Activated CD8-positive, alpha-beta memory T cell treated with anti-CD3 and anti-CD28 coated beads, Interleukin-2, amount 50 U/mL, for 48 hours (primary cell): ENCODE measurements at regions not wholly inside any gene's neighbourhood (a gene's known extent, or its start where the extent isn't known, plus 50 kb on each side); places are given as distances from the start of the nearest gene placed in this dataset.
"Not testable (repeated sequence)": the region's sequence is repeated elsewhere in the genome, so short reads cannot be mapped to it uniquely, and the experiment has no call there.

Experiments
- DNase-seq: peaks from one replicate; pipeline ENCODE4 v3.0.0-alpha.2; 2020

- DNase-seq = not testable (repeated sequence)
These were observed 75.1 kb downstream of the KBTBD2 start for GRCh38 chr7:32816409-32816948.

GRCh38 chr7:32814779-32815178 lies 76.8 kb downstream of the KBTBD2 start:
- not testable (repeated sequence) for DNase-seq

DNA sequence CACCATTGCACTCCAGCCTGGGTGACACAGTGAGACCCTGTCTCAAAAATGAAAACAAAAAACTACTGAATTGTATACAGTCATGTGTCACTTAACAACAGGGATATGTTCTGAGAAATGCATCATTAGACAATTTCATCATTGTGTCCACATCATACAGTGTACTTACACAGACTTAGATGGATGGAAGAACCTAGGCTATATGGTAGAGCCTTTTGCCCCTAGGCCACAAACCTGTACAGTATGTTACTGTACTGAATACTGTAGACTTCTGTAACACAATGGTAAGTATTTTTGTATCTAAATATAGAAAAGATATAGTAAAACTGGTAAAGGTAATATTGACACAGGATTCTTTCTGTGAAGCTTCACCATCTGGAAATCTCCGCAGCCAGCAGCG lies 81.7 kb downstream of the KBTBD2 start:
- no peak for DNase-seq

DNA sequence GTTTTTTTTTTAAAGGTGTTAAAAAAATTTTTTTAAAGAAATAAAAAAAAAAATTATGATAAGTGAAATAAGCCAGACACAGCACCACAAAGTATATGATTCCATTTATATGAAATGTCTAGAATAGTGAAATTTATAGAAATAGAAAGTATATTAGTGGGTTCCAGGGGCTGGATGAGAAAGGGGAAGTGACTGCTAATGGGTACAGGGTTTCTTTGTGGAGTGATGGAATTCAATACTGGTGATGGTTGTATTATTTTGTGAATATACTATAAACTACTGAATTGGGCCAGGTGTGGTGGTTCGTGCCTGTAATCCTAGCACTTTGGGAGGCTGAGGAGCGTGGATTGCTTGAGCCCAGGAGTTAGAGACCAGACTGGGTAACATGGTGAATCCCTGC lies 82.2 kb downstream of the KBTBD2 start:
- no peak for DNase-seq

DNA sequence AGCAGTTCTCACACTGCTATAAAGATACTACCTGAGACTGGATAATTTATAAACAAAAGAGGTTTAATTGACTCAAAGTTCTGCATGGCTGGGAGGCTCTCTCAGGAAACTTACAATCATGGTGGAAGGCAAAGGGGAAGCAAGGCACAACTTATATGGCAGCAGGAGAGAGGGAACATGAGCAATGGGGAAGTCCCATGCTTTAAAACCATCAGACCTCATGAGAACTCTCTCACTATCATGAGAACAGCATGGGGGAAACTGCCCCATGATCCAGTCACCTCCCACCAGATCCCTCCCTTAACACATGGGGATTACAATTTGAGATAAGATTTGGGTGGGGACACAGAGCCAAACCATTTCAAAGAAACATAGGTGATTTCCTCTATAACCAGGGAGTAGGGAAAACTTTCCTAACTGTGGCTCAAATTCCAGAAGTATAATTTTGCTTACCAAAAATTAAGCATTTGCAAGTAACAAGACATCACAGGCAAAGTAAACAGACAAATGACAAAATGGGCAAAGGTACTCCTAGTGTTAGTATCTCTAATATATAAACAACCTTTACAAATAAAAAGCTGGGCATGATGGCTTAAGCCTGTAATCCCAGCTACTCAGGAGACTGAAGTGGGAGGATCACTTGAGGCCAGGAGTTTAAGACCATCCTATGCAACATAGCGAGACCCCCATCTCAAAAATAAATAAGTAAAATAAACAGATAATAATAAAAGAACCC lies 88.0 kb downstream of the KBTBD2 start:
- DNase-seq = no peak

DNA sequence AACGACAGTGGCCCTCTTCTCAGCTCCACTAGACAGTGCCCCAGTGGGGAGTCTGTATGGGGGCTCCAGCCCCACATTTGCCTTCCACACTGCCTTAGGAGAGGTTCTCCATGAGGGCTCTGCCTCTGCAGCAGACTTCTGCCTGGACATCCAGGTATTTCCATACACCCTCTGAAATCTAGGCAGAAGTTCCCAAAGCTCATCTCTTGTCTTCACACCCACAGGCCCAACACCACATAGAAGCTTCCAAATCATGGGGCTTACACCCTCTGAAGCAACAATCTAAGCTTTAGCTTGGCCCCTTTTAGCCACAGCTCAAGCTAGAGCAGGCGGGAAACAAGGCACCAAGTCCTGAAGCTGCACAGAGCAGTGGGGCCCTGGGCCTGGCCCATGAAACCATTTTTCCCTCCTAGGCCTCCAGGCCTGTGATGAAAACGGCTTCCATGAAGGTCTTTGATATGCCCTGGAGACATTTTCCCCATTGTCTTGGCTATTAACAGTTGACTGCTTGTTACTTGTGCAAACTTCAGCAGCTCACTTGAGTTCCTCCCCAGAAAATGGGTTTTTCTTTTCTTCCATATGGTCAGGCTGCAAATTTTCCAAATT lies 89.2 kb downstream of the KBTBD2 start:
- DNase-seq = no peak

DNA sequence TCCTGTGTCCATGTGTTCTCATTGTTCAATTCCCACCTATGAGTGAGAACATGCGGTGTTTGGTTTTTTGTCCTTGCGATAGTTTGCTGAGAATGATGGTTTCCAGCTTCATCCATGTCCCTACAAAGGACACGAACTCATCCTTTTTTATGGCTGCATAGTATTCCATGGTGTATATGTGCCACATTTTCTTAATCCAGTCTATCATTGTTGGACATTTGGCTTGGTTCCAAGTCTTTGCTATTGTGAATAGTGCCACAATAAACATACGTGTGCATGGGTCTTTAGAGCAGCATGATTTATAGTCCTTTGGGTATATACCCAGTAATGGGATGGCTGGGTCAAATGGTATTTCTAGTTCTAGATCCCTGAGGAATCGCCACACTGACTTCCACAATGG lies 98.5 kb downstream of the KBTBD2 start:
- DNase-seq = not testable (repeated sequence)

DNA sequence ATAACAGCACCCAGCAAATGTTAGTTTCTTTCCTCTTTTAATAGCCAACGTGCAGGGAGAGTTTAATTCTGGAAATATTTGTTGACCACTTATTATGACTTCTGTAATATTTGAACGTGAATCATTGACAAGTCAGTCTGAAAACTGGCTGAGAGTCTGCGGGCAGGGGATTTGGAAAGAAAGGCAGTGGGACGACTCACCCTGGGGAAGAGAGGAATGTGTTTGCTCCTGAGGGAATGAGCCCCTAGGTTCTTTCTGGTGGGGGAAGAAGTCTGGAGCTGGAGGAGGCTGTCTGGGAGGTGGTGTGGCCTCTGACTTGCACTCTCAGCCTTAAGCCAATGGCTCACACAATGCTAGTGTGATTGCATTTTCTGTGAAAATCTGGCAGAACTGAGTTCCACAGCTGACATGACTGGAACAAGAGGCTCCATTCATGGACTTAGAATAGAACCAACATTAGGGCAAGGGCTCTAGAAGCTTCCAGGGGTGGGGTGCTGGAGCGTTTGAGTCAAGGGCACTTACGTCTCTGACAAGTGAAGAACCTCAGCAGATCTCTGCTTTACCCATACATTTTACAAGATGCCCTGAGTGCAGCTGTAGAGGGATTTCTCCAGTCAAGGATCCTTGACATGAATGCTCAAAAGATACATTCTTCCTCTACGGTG lies 100.7 kb downstream of the KBTBD2 start:
- not testable (repeated sequence) for DNase-seq

DNA sequence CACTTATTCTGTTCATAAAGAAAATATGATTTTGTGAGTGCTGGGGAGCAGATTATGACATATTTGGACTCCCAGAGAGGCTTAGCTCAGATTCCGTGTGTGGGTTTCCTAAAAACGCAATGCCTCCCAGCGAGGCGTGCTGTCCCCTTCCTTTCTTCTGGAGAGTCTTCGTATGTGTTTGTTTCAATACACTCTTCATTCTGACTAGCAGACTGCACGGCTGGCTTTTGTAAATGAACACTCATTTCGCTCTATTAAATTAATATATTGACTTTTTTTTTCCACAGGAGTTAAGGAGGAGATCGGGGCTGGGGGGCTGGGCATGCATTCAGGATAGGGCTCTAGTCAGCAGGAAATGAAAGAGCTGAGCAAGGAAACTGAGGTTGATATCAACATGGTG lies 102.3 kb downstream of the KBTBD2 start:
- not testable (repeated sequence) for DNase-seq

DNA sequence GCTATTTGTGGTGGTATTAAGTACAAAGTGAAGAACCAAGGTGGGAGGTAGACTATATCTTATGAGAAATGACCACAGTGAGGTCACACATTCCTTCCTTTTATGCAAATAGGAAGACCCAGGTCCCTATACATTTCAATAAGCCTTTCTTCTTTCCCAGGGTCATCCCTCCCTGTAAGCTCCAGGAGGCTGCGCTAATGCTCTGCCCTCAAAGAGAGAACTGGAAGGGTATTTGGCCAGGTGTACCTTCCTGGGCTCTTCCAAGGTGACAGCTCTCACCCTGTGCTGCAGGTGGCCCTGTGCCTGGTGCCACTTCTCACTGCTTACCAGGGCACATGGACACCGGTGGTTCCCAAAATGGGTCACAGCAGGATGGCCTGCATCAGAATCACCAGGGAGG lies 103.4 kb downstream of the KBTBD2 start:
- DNase-seq = not testable (repeated sequence)

DNA sequence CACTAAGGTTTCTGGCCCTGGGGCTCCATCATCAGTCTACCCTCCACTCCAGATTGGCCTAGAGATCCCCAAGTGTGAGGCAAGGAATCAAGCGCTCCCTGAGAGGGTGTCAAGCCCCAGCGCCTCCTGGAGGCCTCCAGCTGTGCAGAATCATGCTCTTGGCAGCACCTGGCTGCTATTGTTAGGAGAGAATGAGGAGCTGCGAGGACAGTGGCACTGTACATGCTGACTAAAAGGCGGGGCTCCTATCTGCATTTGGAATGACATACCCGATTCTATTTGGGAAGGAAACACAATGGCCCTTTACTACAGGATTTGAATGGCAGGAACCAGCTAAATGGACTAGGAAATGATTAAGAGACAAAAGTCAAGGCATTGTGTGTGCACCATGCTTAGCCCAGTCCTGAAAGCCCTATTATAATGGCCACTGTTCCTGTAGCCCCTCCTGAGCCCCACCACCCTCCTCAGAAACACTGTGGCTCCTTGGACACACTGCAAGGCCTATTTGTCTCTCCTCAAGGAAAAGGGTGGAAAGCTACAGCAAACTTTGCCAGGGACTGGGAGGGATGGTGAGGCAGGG lies 106.1 kb downstream of the KBTBD2 start:
- DNase-seq = not testable (repeated sequence)

DNA sequence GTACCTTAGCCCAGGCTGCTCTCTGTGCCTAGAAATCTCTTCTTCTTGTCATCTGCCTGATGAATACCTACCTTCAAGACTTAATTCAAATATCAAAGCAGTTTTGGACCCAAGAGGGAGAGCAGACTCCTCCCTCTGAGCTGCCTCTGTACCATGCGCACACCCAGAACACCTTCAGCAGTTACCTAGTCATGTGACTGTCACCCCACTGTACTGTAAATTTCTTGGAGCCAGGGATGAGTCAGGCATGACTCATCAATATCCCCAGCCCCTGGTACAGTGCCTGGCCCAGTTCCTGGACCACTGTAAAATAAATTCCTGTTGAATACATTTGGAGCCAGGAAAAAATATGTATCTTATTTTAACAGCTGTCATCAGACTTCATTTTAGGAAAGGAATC lies 111.7 kb downstream of the KBTBD2 start:
- not testable (repeated sequence) for DNase-seq

- no peak for DNase-seq
These were observed 112.4 kb downstream of the KBTBD2 start for GRCh38 chr7:32779167-32779566.

- not testable (repeated sequence) for DNase-seq
These were observed 114.4 kb downstream of the KBTBD2 start for GRCh38 chr7:32777041-32777666.

DNA sequence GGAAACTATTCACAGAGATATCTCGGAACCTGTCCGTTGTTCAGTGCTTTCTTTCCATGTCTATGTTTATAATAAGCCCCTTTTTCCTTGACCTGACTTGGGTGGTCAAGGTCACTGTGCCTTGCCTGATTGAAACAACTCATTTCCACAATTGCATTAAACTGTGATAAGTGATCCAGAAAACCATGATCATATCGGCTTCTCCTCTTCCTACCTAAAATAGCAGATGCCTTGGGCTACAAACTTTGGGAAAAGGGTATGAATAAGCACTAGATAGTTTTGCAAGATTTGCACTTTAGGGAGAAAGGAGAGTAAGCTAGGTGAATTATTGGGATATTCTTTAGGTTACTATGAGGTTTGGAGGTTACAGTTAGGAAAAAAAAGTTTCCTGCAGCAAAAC lies 115.2 kb downstream of the KBTBD2 start:
- not testable (repeated sequence) for DNase-seq

DNA sequence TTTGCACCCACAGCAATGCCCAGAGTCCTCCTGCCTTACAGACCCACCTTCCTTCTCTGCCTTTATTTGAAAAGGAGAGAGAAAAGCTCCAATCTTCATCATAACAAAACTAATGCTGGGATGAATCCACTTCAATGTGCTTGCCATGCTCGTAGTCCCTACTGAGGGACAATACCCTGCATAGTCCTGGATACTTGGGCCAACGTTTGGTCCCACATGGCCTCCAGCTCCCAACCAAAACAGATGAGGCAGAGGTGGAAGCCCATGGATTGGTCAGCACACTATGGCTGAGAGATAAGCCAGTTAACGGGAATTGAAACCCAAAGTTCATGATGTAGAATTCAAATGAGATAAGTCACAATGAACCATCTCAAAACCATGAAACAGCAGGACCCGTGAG lies 115.8 kb downstream of the KBTBD2 start:
- not testable (repeated sequence) for DNase-seq

- DNase-seq = no peak
These were observed 117.0 kb downstream of the KBTBD2 start for GRCh38 chr7:32774541-32774951.

DNA sequence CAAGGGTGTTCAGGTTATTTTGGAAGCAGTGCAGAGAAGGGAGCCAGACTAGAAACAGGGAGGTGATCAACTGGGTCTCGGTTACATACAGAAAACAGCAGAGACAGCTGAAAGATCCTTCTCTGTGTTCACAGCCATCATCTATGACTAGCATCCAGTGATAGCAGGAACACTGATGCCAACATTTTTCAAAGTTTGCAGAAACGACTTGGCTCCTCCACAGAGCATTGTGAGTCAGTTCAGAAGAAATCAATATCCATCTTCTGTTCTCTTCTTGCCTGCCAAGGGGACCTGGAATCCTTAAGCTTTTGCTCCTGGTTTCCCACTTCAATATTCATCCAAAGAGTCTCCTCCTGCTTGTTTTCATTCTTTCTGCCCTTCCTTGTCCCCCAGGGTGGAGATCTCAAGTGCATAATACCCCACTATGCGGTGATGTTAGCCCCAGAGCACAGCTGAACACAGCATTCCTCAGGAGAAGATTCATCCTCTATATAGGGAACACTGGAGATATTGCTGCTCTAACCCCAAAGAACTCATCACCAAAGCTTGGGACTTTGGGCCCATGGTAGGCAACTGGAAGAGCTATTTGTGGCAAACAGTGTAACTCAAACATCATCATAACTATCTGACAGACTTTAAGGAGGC lies 122.6 kb downstream of the KBTBD2 start:
- not testable (repeated sequence) for DNase-seq

- DNase-seq = not testable (repeated sequence)
These were observed 123.2 kb downstream of the KBTBD2 start for GRCh38 chr7:32768338-32768737.

GRCh38 chr7:32765649-32766251 lies 125.8 kb downstream of the KBTBD2 start:
- not testable (repeated sequence) for DNase-seq

GRCh38 chr7:32765185-32765584 lies 126.4 kb downstream of the KBTBD2 start:
- no peak for DNase-seq

DNA sequence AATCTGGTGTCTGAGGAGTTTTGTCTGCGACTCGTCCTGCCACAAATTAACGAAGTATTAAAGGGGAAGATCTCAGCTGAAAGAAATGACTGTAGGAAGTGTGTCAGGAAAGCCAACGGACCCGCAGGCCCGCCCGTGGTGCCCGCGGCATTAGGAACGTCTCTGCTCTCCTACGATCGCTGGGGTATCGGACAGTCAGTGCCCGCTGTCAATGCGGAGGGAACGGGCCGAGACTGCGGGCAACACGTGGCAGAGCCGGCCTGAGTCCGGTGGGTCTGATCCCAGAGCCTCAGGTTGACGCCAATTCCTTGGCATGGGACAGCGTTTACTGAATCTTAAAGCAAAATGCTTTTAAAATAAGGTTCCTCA lies 128.7 kb downstream of the KBTBD2 start:
- DNase-seq = no peak
